Right hindlimb (tissue), 1 donor: ENCODE measurements at regions not wholly inside any gene's neighbourhood (a gene's known extent, or its start where the extent isn't known, plus 50 kb on each side); places are given as distances from the start of the nearest gene placed in this dataset.

Experiments used
- DNase-seq: peaks from one replicate; pipeline ENCODE4 v3.0.0-alpha.2; 2018

- no peak for DNase-seq
Measured at GRCh38 chr6:91600561-91600960, 1013.7 kb upstream of the MAP3K7 start.

GRCh38 chr6:91590191-91590590 is 1003.3 kb upstream of the MAP3K7 start:
- no peak for DNase-seq

- no peak for DNase-seq
Measured at GRCh38 chr6:91580635-91581034, 993.8 kb upstream of the MAP3K7 start.

GRCh38 chr6:91575032-91575431 is 988.2 kb upstream of the MAP3K7 start:
- no peak for DNase-seq

- no peak for DNase-seq
Measured at GRCh38 chr6:91573826-91574416, 987.0 kb upstream of the MAP3K7 start.

- no peak for DNase-seq
Measured at GRCh38 chr6:91572878-91573277, 986.0 kb upstream of the MAP3K7 start.

- DNase-seq: no peak
Measured at GRCh38 chr6:91569071-91569470, 982.2 kb upstream of the MAP3K7 start.

GRCh38 chr6:91566467-91566866 is 979.6 kb upstream of the MAP3K7 start:
- DNase-seq: no peak

- DNase-seq: no peak
Measured at GRCh38 chr6:91565207-91565606, 978.3 kb upstream of the MAP3K7 start.

- no peak for DNase-seq
Measured at GRCh38 chr6:91562955-91563354, 976.1 kb upstream of the MAP3K7 start.

- DNase-seq: no peak
Measured at GRCh38 chr6:91560409-91560808, 973.5 kb upstream of the MAP3K7 start.

GRCh38 chr6:91540902-91541301 is 954.0 kb upstream of the MAP3K7 start:
- no peak for DNase-seq

- peak; percentile 18 for DNase-seq
Measured at GRCh38 chr6:91539456-91539855, 952.6 kb upstream of the MAP3K7 start.

GRCh38 chr6:91538622-91539021 is 951.8 kb upstream of the MAP3K7 start:
- no peak for DNase-seq

GRCh38 chr6:91534614-91535013 is 947.7 kb upstream of the MAP3K7 start:
- no peak for DNase-seq

- DNase-seq: no peak
Measured at GRCh38 chr6:91523511-91523910, 936.6 kb upstream of the MAP3K7 start.

- DNase-seq: no peak
Measured at GRCh38 chr6:91521999-91522398, 935.1 kb upstream of the MAP3K7 start.

GRCh38 chr6:91509711-91510110 is 922.8 kb upstream of the MAP3K7 start:
- no peak for DNase-seq

- DNase-seq: no peak
Measured at GRCh38 chr6:91509039-91509438, 922.2 kb upstream of the MAP3K7 start.

- DNase-seq: no peak
Measured at GRCh38 chr6:91506509-91506908, 919.6 kb upstream of the MAP3K7 start.

GRCh38 chr6:91505199-91505598 is 918.3 kb upstream of the MAP3K7 start:
- no peak for DNase-seq

GRCh38 chr6:91501930-91502329 is 915.1 kb upstream of the MAP3K7 start:
- DNase-seq: no peak

GRCh38 chr6:91500689-91501303 is 913.9 kb upstream of the MAP3K7 start:
- no peak for DNase-seq

GRCh38 chr6:91498576-91498975 is 911.7 kb upstream of the MAP3K7 start:
- DNase-seq: no peak

- no peak for DNase-seq
Measured at GRCh38 chr6:91497770-91498169, 910.9 kb upstream of the MAP3K7 start.
